ENCODE measurements at regions not wholly inside any gene's neighbourhood (a gene's known extent, or its start where the extent isn't known, plus 50 kb on each side); places are given as distances from the start of the nearest gene placed in this dataset.
"Not testable (repeated sequence)": the region's sequence is repeated elsewhere in the genome, so short reads cannot be mapped to it uniquely, and the experiment has no call there.

DNA sequence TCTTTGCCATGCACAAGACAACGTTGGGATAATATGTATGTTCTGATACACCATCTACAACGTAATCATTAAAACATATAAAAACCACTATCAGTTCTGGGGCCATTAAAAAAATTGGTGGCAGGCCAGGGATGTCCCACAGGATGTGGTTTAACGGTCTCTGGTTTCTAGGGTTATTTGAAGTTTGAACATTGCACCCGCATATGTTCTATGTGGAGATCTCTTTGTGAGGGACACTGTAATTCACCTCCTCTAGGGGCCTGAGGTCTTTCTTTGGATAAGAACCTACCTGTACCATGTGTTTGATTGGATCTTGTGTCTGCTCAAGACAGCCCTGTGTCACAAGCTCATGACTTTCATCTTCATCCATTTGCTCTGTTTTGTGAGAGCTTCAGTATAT is 73.2 kb downstream of the GGTLC2 start:
- DNase-seq, result no peak

DNA sequence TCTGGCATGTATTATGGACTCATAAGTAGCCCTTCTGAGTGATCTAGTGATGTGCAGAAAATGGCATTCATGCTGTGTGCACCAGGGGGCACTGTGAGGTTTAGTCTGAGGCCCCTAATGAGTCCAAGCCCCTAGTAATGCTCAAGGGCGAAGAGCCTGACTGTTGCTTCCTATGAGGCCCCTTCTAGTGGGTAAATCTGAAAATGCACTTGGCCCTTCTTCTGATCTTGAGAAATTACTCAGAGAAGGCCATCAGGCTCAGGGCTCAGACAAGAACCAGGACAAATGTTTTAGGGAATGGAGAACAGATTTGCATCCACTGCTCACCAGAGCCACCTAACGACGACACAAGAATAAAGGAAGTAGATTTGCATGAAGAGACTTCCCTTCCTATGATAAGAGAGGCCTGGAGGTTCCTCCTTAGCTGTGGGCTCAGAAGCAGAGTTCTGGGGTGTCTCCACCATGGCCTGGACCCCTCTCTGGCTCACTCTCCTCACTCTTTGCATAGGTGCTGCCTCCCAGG is 75.8 kb downstream of the GGTLC2 start:
- no peak for DNase-seq

DNA sequence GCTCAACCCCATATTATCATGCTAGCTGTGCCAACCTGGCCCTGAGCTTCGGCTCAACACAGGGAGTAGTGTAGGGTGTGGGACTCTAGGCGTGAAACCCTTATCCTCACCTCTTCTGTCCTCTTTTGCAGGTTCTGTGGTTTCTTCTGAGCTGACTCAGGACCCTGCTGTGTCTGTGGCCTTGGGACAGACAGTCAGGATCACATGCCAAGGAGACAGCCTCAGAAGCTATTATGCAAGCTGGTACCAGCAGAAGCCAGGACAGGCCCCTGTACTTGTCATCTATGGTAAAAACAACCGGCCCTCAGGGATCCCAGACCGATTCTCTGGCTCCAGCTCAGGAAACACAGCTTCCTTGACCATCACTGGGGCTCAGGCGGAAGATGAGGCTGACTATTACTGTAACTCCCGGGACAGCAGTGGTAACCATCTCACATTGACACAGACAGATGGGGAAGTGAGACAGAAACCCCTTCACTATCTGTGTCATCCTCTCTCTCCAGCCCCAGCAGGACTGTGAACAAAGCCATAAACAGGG is 76.4 kb downstream of the GGTLC2 start:
- DNase-seq, result peak; percentile 12

DNA sequence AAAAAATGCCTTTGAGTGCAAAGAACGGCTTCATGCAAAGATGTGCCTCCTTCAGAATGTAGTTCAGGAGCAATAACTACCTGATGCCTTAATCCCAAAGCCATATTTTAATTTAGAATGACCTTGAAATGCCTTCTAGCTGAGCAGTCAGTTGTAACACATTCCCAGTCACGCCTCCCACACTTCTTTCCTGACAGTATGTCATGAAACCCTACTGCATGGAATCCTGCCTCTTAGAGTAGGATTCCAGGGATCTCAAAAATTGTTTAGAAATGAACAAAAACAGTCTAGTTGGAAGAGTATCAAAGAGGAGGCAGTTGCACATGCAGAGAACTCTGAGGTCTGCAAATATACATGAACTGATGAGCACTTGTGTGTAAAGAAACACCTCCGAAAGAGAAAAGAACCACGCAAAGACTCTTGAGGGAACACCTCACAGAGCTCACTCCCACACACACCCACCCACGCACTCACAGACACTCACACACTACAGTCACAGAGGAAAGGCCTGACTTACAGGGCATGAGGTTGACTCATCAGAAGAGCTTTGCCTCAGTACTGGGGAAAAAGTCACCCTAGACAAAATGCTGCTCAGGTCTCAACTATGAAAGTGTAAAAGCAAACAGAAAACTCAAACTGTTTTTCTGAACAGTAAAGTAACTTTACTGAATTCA is 77.4 kb downstream of the GGTLC2 start:
- no peak for DNase-seq

DNA sequence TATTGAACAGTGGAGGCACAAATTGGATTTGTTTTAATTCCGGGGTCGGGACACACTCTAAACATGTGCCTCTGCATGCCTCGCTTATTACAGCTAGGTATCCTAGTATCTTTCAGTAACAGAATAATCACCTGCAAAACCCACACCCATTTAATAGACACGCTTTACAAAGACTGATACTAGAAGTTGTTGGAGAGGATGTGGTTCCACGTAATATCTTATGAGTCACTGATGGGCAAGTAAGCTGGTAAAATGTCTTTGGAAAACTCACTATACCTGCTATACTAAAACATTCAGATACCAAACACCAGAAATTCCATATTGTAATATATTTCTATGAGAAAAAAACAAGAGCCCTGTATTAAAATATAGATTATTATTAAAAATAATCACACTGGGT is 84.0 kb downstream of the GGTLC2 start:
- DNase-seq, result no peak

DNA sequence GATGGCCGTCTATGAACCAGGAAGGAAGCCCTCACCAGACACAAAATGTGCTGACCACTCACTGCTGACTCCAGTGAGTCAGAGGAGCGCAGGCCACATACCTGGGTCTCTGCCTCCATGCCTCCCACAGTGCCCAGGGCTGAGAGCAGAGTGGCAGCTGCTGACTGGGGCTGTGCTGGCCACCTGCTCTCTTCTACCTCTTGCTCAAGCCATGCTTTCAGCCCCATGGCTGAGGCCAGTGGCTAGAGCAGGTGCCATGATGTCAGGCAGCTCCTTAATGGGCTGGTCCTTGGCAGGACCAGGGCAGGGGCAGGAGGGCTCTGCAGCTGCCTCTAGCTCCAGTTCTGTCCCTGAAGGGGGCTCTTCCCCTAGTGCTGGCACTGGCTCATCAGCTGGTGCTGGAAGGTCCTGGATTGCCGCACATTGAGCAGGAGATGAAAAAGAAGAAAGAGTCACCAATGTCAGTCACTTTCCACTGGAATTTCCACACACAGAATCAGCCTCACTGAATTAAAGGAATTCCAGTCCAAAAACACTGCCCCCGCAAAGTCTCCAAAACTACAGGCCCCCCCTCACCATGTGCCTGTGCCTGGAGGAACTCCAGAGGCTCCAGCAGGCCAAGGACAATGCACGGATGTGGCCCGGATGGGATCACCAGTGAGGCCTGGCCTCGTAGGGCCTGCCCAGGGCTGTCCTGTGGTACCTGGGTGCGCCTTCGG is 86.4 kb downstream of the GGTLC2 start:
- no peak for DNase-seq

DNA sequence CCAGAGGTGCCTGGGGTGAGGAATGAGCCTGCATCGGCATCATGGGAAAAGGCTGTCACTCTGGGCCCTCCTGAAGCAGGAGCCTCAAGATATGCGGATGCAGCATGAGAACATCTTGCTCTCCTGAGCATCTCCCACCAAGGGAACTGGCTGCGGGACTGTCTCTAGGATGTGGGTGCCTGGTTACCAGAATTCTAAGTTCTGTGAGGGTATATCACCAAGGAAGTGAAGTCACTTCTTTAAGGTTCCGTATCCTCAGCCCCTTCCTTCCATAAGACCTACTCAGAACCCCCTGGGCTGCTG is 86.9 kb downstream of the GGTLC2 start:
- no peak for DNase-seq

DNA sequence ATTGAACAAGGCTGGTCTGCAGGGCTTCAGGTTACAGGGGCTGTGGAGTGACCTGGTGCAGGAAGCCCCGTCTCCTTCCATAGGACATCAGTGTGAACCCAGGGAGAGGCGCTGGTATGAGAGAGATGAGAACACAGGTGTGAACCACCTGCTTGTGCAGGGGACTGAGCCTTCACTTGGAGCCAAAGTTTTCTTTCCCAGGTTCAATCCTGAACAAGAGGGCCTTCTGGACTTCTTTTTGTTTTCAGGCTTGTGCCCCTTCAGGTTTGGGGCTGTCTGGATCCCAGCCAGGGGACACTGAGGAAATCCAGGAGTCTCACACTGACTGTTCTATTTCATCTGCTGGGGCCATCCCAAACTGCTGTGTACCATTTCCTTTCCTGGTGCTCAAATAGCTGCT is 88.6 kb downstream of the GGTLC2 start:
- not testable (repeated sequence) for DNase-seq

DNA sequence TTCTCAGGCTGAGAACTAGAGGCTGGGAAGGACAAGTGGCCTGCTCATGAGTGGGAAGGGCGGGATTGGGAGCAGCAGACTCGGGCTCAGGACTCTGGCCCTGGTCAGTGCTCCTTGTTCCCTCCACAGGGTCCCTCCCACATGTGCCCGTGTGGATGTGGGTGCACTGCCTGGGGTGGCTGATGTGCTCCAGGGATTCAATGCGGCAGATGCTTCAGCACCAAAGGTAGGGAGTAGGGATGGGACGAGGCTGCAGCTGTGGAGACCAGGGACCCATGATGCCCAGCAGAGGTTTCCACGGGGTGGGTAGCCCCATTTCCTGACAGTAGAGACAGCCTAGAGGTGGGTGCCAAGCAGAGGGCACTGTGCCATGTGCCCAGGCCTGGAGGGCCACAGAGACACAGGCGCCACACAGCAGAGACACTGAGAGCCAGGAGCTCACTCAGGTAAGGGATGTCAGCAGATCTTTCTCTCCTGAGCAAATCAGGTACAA is 89.5 kb downstream of the GGTLC2 start:
- DNase-seq, result no peak

DNA sequence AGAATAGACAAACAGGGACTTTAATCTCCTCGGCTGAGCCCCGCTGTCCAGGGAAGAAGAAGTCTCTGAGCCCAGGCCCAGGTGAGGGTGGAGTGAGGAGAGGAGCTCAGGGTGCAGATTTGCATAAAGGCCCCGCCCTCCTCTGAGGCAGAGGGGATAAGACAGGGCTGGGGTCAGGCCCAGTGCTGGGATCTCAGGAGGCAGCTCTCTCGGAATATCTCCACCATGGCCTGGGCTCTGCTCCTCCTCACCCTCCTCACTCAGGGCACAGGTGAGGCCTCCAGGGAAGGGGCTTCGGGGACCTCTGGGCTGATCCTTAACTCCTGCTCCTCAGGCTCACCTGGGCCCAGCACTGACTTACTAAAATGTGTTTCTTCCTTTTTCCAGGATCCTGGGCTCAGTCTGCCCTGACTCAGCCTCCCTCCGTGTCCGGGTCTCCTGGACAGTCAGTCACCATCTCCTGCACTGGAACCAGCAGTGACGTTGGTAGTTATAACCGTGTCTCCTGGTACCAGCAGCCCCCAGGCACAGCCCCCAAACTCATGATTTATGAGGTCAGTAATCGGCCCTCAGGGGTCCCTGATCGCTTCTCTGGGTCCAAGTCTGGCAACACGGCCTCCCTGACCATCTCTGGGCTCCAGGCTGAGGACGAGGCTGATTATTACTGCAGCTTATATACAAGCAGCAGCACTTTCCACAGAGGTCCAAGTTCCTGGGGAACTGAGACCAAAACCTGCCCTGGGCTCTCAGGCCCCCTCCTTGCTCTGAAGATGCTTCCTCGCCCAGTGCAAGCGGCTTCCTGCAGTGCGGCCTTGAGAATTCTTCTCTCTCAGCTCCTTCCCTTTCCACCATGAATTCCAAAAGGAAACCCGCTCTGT is 90.2 kb downstream of the GGTLC2 start:
- DNase-seq, result not testable (repeated sequence)

DNA sequence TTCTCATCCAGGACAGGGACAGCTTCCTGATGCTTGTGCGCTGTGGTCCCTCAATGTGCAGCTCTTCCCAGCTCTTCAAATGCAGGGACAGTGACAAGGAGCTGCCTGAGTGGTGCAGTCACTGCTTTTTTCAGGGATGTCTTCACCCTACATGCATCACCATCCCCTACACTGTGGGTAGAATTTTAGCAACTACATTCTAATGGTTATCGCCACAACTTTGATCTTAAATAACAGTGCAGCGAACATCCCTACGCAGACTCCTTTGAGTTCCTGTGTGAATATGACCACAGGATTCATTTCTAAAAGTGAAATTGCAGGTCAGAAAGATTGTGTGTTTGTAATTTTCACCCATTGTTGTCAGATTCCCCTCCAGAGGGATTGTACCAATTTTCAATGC is 90.9 kb downstream of the GGTLC2 start:
- not testable (repeated sequence) for DNase-seq

DNA sequence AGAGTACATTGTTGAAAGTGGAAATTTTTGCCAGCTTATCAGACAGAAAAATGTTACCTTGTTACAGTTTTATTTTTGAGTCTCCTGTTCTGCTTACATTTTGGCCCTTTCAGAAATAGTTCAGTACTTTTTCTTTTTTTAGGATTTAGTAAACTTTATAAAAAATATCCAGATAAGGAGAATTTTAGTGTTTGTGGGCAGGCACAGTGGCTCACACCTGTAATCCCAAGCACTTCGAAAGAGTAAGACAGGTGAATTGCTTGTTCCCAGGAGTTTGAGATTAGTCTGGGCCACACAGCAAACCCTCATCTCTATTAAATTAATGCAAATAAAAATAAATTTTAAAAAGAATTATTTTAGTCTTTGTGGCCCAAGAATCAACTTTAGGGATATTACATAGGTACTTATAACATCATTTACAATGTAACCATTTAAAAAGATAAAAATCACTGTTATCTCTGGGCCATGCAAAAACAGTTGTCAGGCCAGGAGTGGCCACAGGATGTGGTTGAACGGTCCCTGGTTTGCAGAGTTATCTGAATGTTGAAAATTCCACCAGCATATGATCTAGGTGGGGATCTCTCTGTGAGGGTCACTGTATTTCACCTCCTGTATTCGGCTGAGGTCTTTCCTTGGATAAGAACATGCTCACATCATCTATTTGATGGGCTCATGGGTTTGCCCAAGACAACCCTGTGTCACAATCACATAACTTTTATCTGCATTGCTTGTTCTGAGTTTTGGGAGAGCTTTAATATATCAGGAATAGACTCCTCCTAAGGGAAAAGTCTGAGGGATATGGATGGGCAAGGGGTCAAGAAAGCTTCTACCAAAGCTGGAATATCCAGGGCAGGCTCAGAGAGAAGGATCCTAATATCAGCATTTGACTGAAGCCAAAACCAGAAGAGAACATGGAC is 91.5 kb downstream of the GGTLC2 start:
- DNase-seq, result no peak

DNA sequence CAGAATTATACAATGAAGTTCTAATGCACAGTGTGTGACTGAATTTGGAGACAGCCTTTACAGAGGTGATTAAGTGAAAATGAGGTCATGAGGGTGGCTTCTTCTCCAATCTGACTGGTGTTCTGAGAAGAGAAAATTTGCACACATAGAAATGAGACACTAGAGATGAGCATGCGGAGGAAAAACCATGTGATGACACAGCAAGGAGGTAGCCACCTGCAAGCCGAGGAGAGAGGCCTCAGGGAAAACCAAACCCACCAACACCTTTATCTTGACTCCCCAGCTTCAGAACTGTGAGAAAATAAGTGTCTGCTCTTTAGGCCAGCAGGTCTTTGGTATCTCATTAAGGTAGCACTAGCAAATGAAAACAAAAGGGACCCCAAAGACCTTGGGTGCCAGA is 93.2 kb downstream of the GGTLC2 start:
- no peak for DNase-seq

DNA sequence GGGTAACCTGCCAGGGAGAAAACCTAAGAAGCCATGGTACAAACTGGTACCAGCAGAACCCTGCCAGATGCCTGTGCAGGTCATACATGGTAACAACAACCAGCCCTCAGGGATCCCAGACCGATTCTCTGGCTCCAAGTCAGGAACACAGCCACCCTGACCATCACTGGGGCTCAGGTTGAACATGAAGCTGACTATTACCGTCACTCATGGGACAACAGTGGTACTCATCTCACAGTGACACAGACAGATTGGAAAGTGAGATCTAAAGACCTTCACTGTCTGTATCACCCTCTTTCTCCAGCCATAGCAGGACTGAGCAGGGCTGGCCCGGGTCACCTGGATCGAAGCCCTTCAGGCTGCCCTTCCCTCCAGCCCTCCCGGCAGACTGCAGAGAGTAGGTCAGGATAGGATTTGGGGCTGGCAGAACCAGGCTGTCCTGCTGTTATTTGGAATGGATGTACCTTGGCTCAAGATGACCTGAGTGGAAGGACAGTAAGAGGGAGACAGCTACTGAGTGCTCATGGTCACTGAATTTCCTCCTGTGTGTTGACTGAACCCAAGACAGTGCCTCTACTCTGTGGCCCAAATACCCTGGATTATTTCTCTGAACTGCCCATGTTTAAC is 94.7 kb downstream of the GGTLC2 start:
- DNase-seq, result no peak

DNA sequence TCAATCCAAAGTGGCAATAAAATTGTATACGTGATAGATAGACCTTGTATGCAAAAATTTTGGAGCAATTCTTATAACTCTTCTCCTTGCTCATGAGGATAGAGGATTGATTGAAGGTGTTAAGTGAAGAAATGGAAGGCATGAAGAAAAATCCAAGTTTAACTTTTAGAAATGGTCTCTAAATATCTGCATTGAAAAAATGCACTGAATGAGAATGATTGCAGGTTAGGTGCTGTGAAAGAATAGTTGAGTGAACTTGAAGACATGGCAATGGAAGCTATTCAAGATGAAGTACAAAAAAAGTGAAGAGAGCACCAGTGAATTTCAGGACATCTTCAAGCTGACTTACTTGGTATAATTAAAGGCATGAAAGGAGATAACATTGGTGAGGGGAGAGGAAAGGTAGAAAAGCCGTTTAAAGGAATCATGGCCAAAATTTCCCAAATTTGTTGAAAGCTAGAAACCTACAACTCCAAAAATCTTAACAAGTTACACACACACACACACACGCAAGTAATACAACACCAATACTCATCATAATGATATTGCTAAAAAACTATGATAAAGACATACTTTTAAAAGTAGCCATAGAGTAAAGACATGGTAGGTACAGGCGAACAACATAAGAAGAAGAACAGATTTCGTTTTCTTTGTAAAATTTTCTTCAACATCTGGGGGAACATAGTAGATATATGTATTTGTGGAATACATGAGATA is 96.3 kb downstream of the GGTLC2 start:
- DNase-seq, result no peak

DNA sequence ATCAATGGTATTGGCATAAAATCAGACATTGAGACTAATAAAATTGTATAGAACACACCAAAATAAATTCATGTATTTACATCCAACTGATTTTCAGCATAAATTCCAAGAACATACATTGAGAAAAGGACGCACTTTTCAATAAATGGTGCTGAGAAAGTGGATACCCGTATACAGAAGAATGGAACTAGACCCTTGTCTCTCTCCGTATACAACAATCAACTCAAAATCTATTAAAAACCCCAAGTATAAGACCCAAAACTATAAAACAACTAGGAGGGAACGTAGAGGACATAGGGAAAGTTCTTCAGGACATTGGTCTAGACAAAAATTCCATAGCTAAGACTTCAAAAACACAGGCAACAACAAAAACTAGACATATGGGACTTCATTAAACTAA is 97.4 kb downstream of the GGTLC2 start:
- DNase-seq, result no peak

DNA sequence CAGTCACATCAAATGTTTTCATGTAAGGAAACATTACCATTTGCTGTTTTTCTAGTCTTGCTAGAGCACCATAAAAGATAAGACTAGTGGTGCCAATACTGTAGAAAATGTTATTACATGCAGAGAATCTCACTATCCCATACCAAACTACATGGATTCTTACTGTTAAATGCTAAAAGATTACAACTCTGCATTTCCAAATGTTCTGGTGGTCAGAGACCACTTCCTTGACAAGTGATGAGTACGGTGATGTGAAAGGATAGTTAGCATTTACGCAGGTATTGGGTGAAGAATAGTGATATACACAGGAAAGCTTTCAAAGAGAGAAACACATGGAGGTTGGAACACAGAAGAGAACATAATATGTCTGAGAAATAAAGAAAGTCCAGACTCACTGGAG is 98.2 kb downstream of the GGTLC2 start:
- no peak for DNase-seq

DNA sequence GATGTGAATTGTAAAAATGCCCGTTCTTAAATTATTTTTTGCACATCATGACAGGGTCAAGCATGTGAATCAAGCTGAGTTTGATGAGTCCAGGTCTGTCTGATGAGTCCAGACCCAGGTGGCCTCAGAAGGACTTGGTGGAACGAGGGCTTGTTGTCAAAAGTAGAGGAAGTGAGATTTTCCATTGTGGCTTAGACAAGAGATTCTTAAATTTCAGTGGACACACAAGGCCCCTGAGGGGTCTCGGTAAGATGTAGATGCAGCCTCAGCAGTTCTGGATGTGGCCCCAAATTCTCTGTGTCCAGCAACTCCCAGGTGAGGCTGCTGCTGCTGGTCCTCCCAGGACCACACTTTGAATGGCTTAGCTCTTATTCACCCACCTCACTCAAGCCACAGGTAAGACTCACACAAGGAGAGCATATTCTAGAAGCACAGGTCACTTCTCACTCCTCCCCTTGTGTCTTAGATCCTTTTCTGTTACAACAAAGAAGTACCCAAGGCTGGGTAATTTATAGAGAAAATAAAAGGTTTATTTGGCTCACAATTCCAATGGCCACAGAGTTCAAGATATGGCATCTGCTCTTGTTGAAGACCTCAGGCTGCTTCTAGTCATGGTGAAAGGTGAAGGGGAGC is 98.8 kb downstream of the GGTLC2 start:
- no peak for DNase-seq

DNA sequence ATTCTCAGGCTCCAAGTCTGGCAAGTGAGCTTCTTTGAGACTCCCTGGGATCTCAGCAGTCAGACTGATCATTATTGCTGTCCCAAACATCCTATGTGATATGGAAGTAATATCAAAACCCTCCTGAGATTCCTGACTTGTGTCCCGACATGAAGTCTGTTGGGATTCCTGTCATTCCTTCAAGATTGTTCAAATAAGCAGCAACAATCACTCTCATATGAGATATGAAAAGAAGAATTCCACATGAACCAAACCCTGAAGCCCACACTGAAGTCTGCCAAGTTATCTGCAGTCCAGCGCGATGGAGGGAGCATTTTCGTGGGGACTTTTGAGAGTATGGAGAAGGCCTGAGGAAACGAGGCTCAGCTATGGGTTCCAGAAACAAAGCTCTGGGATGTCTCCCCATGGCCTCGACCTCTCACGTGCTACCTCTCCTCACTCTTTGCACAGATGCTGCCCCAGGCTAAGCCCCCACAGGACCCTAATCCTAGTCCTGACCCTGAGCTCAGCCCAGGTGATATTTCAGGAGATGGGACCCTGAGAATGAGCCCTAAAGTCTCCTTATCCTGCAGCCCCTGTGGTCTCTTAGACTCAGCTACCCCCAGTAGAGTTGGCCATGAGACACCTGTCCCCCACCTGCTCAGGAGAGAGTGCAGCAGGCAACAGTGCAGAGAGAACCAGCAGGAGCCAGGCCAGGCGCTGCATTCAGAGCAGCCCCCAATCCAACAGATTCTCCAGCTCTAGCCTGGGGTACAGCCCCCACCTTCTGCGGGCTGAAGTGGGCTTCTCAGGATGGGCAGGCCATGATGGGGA is 100.2 kb downstream of the GGTLC2 start:
- no peak for DNase-seq

All from midbrain (tissue), 1 donor.